ENCODE measurements at regions not wholly inside any gene's neighbourhood (a gene's known extent, or its start where the extent isn't known, plus 50 kb on each side); places are given as distances from the start of the nearest gene placed in this dataset.

GRCh38 chrX:39477762-39478120 is 620.0 kb downstream of the BCOR start:
- Histone ChIP-seq H3K9me3 (no peaks in the 10 kb centered on the region), H3K9ac (no peak overlapping the region), H3K79me2 (ENCODE audit: insufficient read depth) (no peaks in the 10 kb centered on the region), H3K36me3 (replicated peaks in 1 of 2; ENCODE audit: control insufficient read depth in 1 of 2, insufficient read depth in 2 of 2, low read length in 1 of 2) (no peaks in the 10 kb centered on the region), H3K27ac (ENCODE audit: low read depth in 2 of 2, low read length in 1 of 2) (no peak overlapping the region), H3K4me2 (no peak overlapping the region), H3F3A (replicated peaks; ENCODE audit: insufficient read depth) (no peaks in the 10 kb centered on the region), H3K4me1 (ENCODE audit: control insufficient read depth in 1 of 2, insufficient read depth in 2 of 2, low read depth in 1 of 2, low read length in 1 of 2) (peaks cover 0 to 4% of the 10 kb centered on the region in 2 experiments; a peak in 1 of 4 replicates), H3K9me2 (no peaks in the 10 kb centered on the region), H4K20me1 (ENCODE audit: insufficient read depth) (no peaks in the 10 kb centered on the region), H2AFZ (ENCODE audit: low read depth) (no peak overlapping the region), H3K27me3 (ENCODE audit: insufficient read depth) (peaks cover 24% of the 10 kb centered on the region), H3K4me3 (ENCODE audit: low read depth in 2 of 2, low read length in 1 of 2) (no peak overlapping the region)
- no peak for TF ChIP-seq RXRA (IDR thresholded peaks at IDR 0.05; ENCODE audit: borderline replicate concordance, low read depth)
- no peak for TF ChIP-seq TAF1 (IDR thresholded peaks at IDR 0.05; ENCODE audit: borderline replicate concordance, low read depth, low read length)
- no peak for TF ChIP-seq FOXJ3 (CRISPR knock-in tag; IDR thresholded peaks at IDR 0.05)
- TF ChIP-seq EP300 (IDR thresholded peaks at IDR 0.05; ENCODE audit: borderline replicate concordance in 1 of 2, low read depth in 1 of 2, low read length in 1 of 2): no peak
- TF ChIP-seq IRF3 (IDR thresholded peaks at IDR 0.05; ENCODE audit: low read depth, low read length): no peak
- no peak for TF ChIP-seq RFX5 (IDR thresholded peaks at IDR 0.05; ENCODE audit: low read length)
- no peak for TF ChIP-seq YY1 (IDR thresholded peaks at IDR 0.05; ENCODE audit: low read depth)
- TF ChIP-seq REST (IDR thresholded peaks at IDR 0.05; ENCODE audit: low read depth, low read length): no peak
- no peak for TF ChIP-seq MAX (IDR thresholded peaks at IDR 0.05; ENCODE audit: low read depth)
- TF ChIP-seq GATA2 (CRISPR knock-in tag; IDR thresholded peaks at IDR 0.05): no peak
- TF ChIP-seq FOSL2 (IDR thresholded peaks at IDR 0.05; ENCODE audit: borderline replicate concordance, low read depth): no peak
- TF ChIP-seq TEAD4 (IDR thresholded peaks at IDR 0.05; ENCODE audit: borderline replicate concordance, insufficient read depth): no peak
- ChIA-PET CTCF (no interaction called here), POLR2A (no interaction called here)
- WGBS (ENCODE audit: low lambda C conversion rate): 67% methylated on average over 9 of the region's 15 CpGs
- DNase-seq: no peak

GRCh38 chrX:39479856-39480255 is 617.9 kb downstream of the BCOR start:
- CTCF ChIA-PET: no interaction called here
- Histone ChIP-seq H3K4me3 (ENCODE audit: low read depth in 2 of 2, low read length in 1 of 2) (no peak overlapping the region), H3F3A (replicated peaks; ENCODE audit: insufficient read depth) (no peaks in the 10 kb centered on the region), H4K20me1 (ENCODE audit: insufficient read depth) (no peaks in the 10 kb centered on the region), H3K9me2 (no peaks in the 10 kb centered on the region), H3K9ac (no peak overlapping the region), H3K4me1 (ENCODE audit: control insufficient read depth in 1 of 2, insufficient read depth in 2 of 2, low read depth in 1 of 2, low read length in 1 of 2) (peaks cover 0 to 4% of the 10 kb centered on the region in 2 experiments; a peak in 1 of 4 replicates), H3K27me3 (ENCODE audit: insufficient read depth) (peaks cover 31% of the 10 kb centered on the region), H3K36me3 (replicated peaks in 1 of 2; ENCODE audit: control insufficient read depth in 1 of 2, insufficient read depth in 2 of 2, low read length in 1 of 2) (no peaks in the 10 kb centered on the region), H3K79me2 (ENCODE audit: insufficient read depth) (no peaks in the 10 kb centered on the region), H3K4me2 (no peak overlapping the region), H3K27ac (ENCODE audit: low read depth in 2 of 2, low read length in 1 of 2) (no peak overlapping the region), H2AFZ (ENCODE audit: low read depth) (no peak overlapping the region), H3K9me3 (no peaks in the 10 kb centered on the region)
- POLR2A ChIA-PET: no interaction called here
- 24% methylated on average over 3 of the region's 4 CpGs for WGBS (ENCODE audit: low lambda C conversion rate)
- no peak for DNase-seq
- no peak for TF ChIP-seq EP300 (IDR thresholded peaks at IDR 0.05; ENCODE audit: borderline replicate concordance in 1 of 2, low read depth in 1 of 2, low read length in 1 of 2)
- TF ChIP-seq CHD2 (IDR thresholded peaks at IDR 0.05; ENCODE audit: low read length, partially characterized antibody): no peak
- no peak for TF ChIP-seq CTCF (IDR thresholded peaks at IDR 0.05)
- TF ChIP-seq SIN3A (IDR thresholded peaks at IDR 0.05; ENCODE audit: borderline replicate concordance, low read depth, low read length): no peak
- TF ChIP-seq POLR2AphosphoS5 (IDR thresholded peaks at IDR 0.05; ENCODE audit: low read depth, low read length): no peak
- no peak for TF ChIP-seq MXI1 (IDR thresholded peaks at IDR 0.05; ENCODE audit: low read depth, low read length)
- TF ChIP-seq MAX (IDR thresholded peaks at IDR 0.05; ENCODE audit: low read depth): no peak
- TF ChIP-seq USF1 (IDR thresholded peaks at IDR 0.05; ENCODE audit: borderline replicate concordance, low read depth): no peak
- TF ChIP-seq FOXJ3 (CRISPR knock-in tag; IDR thresholded peaks at IDR 0.05): no peak
- no peak for TF ChIP-seq PBX3 (IDR thresholded peaks at IDR 0.05)
